NT2/D1 (cell line): ENCODE measurements at regions not wholly inside any gene's neighbourhood (a gene's known extent, or its start where the extent isn't known, plus 50 kb on each side); places are given as distances from the start of the nearest gene placed in this dataset.
"Not testable (repeated sequence)": the region's sequence is repeated elsewhere in the genome, so short reads cannot be mapped to it uniquely, and the experiment has no call there.

Source experiments
- DNase-seq: peaks from one replicate; pipeline ENCODE4 v3.0.0-alpha.2; 2011; ENCODE audit warnings: low read depth, low spot score
- H3K27me3 ChIP-seq: 2 replicates; pipeline ENCODE4 v1.6.0; 2011; ENCODE audit warnings: mild to moderate bottlenecking; ENCODE audit not compliant: insufficient read length, insufficient read depth
- H3K36me3 ChIP-seq: 2 replicates; pipeline ENCODE4 v1.6.1; 2011; ENCODE audit warnings: mild to moderate bottlenecking, low read length, mixed read lengths; ENCODE audit not compliant: insufficient read depth, insufficient read length
- H3K4me1 ChIP-seq: 2 replicates; pipeline ENCODE4 v1.5.1; 2011; ENCODE audit not compliant: insufficient read depth, insufficient read length
- H3K4me3 ChIP-seq: 2 replicates; pipeline ENCODE4 v1.5.1; 2011; ENCODE audit warnings: low read depth; ENCODE audit not compliant: insufficient read length
- H3K9ac ChIP-seq: 2 replicates; pipeline ENCODE4 v1.6.0; 2011; ENCODE audit warnings: low read depth; ENCODE audit not compliant: insufficient read length
- H3K9me3 ChIP-seq: 2 replicates; pipeline ENCODE4 v1.5.1; 2011; ENCODE audit warnings: mild to moderate bottlenecking, low read length; ENCODE audit not compliant: insufficient read depth
- SUZ12 ChIP-seq: IDR thresholded peaks from 2 replicates; pipeline ENCODE4 v1.6.1; 2011; ENCODE audit not compliant: insufficient read length, insufficient read depth; ENCODE audit errors: extremely low read depth
- YY1 ChIP-seq: IDR thresholded peaks from 2 replicates; pipeline ENCODE4 v1.6.1; 2011; ENCODE audit not compliant: insufficient read length, insufficient read depth
- ZNF274 ChIP-seq: IDR thresholded peaks from 2 replicates; pipeline ENCODE4 v1.6.1; 2011; ENCODE audit warnings: mild to moderate bottlenecking, low read depth, low read length

DNA sequence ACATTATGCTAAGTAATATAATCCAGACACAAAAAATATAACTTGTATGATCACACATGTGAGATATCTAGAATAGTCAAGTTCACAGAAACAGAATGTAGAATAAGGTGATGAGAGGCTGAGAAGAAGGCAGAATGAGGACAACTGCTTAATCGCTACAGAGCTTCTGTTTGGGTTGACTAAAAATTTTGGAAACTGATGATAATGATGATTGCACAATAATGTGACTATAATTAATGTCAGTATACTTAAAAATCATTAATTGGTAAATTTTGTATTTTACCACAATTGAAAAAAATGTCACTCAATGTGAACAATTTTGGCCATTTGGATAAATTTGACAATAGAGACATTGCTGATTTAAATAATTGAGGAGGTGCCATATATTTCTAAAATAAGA is 1374.4 kb upstream of the CDH8 start:
- Histone ChIP-seq H3K4me1 (no peaks in the 10 kb centered on the region), H3K27me3 (no peaks in the 10 kb centered on the region), H3K4me3 (no peak overlapping the region), H3K9me3 (no peaks in the 10 kb centered on the region), H3K9ac (no peak overlapping the region), H3K36me3 (no peaks in the 10 kb centered on the region)
- TF ChIP-seq SUZ12 (no peak), ZNF274 (no peak), YY1 (no peak)
- DNase-seq, result no peak

GRCh38 chr16:63403792-63404191 is 1367.6 kb upstream of the CDH8 start:
- no peak overlapping the region for H3K9ac ChIP-seq

GRCh38 chr16:63388277-63388676 is 1352.0 kb upstream of the CDH8 start:
- not testable (repeated sequence) for DNase-seq, H3K9ac ChIP-seq, H3K4me3 ChIP-seq, H3K9me3 ChIP-seq, H3K4me1 ChIP-seq, H3K27me3 ChIP-seq, H3K36me3 ChIP-seq

More at GRCh38 chr16:63403792-63404191, 1367.6 kb upstream of the CDH8 start:
- DNase-seq, result no peak
- H3K36me3 ChIP-seq, result no peaks in the 10 kb centered on the region
- no peak overlapping the region for H3K4me3 ChIP-seq
- no peaks in the 10 kb centered on the region for H3K9me3 ChIP-seq
- TF ChIP-seq SUZ12, result no peak
- TF ChIP-seq YY1, result no peak
- no peak for TF ChIP-seq ZNF274
- H3K27me3 ChIP-seq, result no peaks in the 10 kb centered on the region
- H3K4me1 ChIP-seq, result no peaks in the 10 kb centered on the region

GRCh38 chr16:63385714-63386432 is 1349.6 kb upstream of the CDH8 start:
- Histone ChIP-seq H3K9ac (no peak overlapping the region), H3K4me3 (no peak overlapping the region), H3K27me3 (no peaks in the 10 kb centered on the region), H3K4me1 (no peaks in the 10 kb centered on the region), H3K9me3 (no peaks in the 10 kb centered on the region), H3K36me3 (no peaks in the 10 kb centered on the region)
- no peak for TF ChIP-seq SUZ12
- no peak for TF ChIP-seq YY1
- no peak for TF ChIP-seq ZNF274
- DNase-seq, result no peak

DNA sequence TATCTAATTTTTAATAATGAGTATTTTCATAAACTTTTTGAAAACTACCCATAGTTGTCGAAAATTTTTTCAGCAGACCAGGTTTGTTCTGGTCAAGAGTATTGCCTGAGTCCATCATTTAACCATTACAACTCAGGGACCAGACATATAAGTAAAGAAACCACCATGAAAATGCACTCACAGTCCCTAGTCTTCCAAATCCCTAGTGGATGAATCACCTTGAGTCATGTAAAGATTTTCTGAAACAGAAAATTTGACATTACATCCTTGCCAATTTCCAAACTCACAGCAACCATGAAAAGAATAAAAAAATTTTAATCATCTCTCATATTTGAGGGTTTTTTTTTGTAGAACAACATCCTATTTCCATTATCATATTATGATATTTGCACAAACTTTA is 1337.5 kb upstream of the CDH8 start:
- TF ChIP-seq ZNF274, result no peak
- TF ChIP-seq SUZ12, result no peak
- TF ChIP-seq YY1, result no peak
- H3K27me3 ChIP-seq, result no peaks in the 10 kb centered on the region
- no peaks in the 10 kb centered on the region for H3K4me1 ChIP-seq
- no peak for DNase-seq
- no peaks in the 10 kb centered on the region for H3K9me3 ChIP-seq
- H3K36me3 ChIP-seq, result no peaks in the 10 kb centered on the region
- no peak overlapping the region for H3K9ac ChIP-seq
- no peak overlapping the region for H3K4me3 ChIP-seq

- no peaks in the 10 kb centered on the region for H3K36me3 ChIP-seq
- no peak for DNase-seq
- no peak overlapping the region for H3K4me3 ChIP-seq
- no peaks in the 10 kb centered on the region for H3K4me1 ChIP-seq
- TF ChIP-seq ZNF274 (no peak), YY1 (no peak), SUZ12 (no peak)
- no peaks in the 10 kb centered on the region for H3K27me3 ChIP-seq
- H3K9ac ChIP-seq, result no peak overlapping the region
- H3K9me3 ChIP-seq, result no peaks in the 10 kb centered on the region
These were observed 1336.6 kb upstream of the CDH8 start for GRCh38 chr16:63372815-63373214.

DNA sequence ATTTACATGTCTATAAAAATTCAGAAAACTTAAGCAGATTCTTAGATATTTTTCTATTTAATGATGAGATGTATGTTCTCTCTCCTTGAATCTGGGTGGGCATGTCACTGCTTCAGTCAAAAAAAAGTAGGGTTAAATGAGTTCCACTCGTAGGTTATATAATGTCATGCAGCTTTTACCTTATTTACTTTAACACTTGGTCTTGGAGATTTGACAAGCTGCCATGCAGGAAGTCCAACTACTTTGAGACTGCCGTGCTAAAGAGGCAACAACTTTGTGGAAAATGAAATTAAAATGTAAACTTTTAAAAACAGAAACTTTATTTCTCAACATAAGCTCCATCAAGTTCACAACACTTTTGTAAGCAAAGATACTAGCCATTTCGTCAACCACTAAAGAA is 1336.0 kb upstream of the CDH8 start:
- Histone ChIP-seq H3K9ac (no peak overlapping the region), H3K9me3 (no peaks in the 10 kb centered on the region), H3K36me3 (no peaks in the 10 kb centered on the region), H3K4me3 (no peak overlapping the region), H3K27me3 (no peaks in the 10 kb centered on the region), H3K4me1 (no peaks in the 10 kb centered on the region)
- no peak for DNase-seq
- TF ChIP-seq ZNF274, result no peak
- no peak for TF ChIP-seq YY1
- no peak for TF ChIP-seq SUZ12
